Peyer's patch (tissue), 4 donors: ENCODE measurements at regions not wholly inside any gene's neighbourhood (a gene's known extent, or its start where the extent isn't known, plus 50 kb on each side); places are given as distances from the start of the nearest gene placed in this dataset.

ENCODE experiments used
- CTCF ChIP-seq, 6 experiments: fragments of 450-650 bp in 4 of 6; fragments of 200-600 bp in 2 of 6; sonication (generic) in 1 of 6; IDR thresholded peaks; one replicate each; pipeline ENCODE4 v1.5.1; 2017 to 2019; ENCODE audit warnings: antibody characterized with exemption in 6 of 6, mild to moderate bottlenecking in 3 of 6, moderate library complexity in 1 of 6
- POLR2A ChIP-seq, 2 donors: fragments of 450-650 bp; IDR thresholded peaks; one replicate each; pipeline ENCODE4 v1.5.1; 2017; ENCODE audit warnings: antibody characterized with exemption in 2 of 2, mild to moderate bottlenecking in 2 of 2, moderate library complexity in 2 of 2

GRCh38 chr6:20013066-20013861, 176.1 kb downstream of the ID4 start:
- no peak for TF ChIP-seq CTCF (IDR thresholded peaks at IDR 0.05)
- no peak for TF ChIP-seq POLR2A (IDR thresholded peaks at IDR 0.05)
